ENCODE measurements at regions not wholly inside any gene's neighbourhood (a gene's known extent, or its start where the extent isn't known, plus 50 kb on each side); places are given as distances from the start of the nearest gene placed in this dataset.

DNA sequence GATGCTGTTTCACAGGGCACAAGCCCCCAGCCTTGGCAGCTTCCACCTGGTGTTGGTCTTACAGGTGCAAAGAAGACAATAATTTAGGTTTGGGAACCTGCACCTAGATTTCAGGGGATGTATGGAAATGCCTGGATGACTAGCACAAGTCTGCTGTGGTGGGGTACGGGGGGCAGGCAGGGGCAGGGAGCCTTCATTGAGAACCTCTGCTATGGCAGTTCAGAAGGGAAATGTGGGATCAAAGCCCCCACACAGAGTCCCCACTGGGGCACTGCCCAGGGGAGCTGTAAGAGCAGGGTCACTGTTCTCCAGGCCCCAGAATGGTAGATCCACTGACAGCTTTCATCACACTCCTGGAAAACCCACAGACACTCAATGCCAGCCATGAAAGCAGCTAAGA is 686.5 kb downstream of the FAM181B start:
- no peak for TF ChIP-seq EZH2phosphoT487 (IDR thresholded peaks at IDR 0.05; ENCODE audit: borderline replicate concordance, low read length)
- TF ChIP-seq, protein P1, sequence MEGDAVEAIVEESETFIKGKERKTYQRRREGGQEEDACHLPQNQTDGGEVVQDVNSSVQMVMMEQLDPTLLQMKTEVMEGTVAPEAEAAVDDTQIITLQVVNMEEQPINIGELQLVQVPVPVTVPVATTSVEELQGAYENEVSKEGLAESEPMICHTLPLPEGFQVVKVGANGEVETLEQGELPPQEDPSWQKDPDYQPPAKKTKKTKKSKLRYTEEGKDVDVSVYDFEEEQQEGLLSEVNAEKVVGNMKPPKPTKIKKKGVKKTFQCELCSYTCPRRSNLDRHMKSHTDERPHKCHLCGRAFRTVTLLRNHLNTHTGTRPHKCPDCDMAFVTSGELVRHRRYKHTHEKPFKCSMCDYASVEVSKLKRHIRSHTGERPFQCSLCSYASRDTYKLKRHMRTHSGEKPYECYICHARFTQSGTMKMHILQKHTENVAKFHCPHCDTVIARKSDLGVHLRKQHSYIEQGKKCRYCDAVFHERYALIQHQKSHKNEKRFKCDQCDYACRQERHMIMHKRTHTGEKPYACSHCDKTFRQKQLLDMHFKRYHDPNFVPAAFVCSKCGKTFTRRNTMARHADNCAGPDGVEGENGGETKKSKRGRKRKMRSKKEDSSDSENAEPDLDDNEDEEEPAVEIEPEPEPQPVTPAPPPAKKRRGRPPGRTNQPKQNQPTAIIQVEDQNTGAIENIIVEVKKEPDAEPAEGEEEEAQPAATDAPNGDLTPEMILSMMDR (conservative IDR thresholded peaks at IDR 0.05; ENCODE audit: low read depth, low read length): no peak
- TF ChIP-seq EZH2 (IDR thresholded peaks at IDR 0.05; ENCODE audit: low read length, unreplicated experiment): no peak

All from PC-3 (cell line).